Type B pancreatic cell (in vitro differentiated cells): ENCODE measurements at regions not wholly inside any gene's neighbourhood (a gene's known extent, or its start where the extent isn't known, plus 50 kb on each side); places are given as distances from the start of the nearest gene placed in this dataset.
"Not testable (repeated sequence)": the region's sequence is repeated elsewhere in the genome, so short reads cannot be mapped to it uniquely, and the experiment has no call there.

Source experiments
- DNase-seq: peaks from one replicate; pipeline ENCODE4 v3.0.0; 2021; ENCODE audit warnings: mixed read lengths; ENCODE audit not compliant: unreplicated experiment; ENCODE audit errors: extremely low spot score
- H3K27ac Mint-ChIP-seq: 2 replicates; pipeline ENCODE4 v1.8.0; 2021; ENCODE audit warnings: mild to moderate bottlenecking, mixed read lengths
- H3K27me3 Mint-ChIP-seq: 2 replicates; pipeline ENCODE4 v1.8.0; 2021; ENCODE audit warnings: mixed read lengths
- H3K36me3 Mint-ChIP-seq: 2 replicates; pipeline ENCODE4 v1.8.0; 2021; ENCODE audit warnings: mixed read lengths
- H3K4me1 Mint-ChIP-seq: one replicate; pipeline ENCODE4 v1.8.0; 2021; ENCODE audit warnings: mixed read lengths; ENCODE audit not compliant: unreplicated experiment
- H3K4me3 Mint-ChIP-seq: 2 replicates; pipeline ENCODE4 v1.8.0; 2021; ENCODE audit warnings: mild to moderate bottlenecking, mixed read lengths
- H3K9me3 Mint-ChIP-seq: 2 replicates; pipeline ENCODE4 v1.8.0; 2021; ENCODE audit warnings: mixed read lengths
- TF ChIP-seq, protein P1 (sequence below): fragments of 200-600 bp; sonication (generic); conservative IDR thresholded peaks from 2 replicates; pipeline ENCODE4 v1.5.0; 2021; ENCODE audit warnings: antibody characterized with exemption, mild to moderate bottlenecking

DNA sequence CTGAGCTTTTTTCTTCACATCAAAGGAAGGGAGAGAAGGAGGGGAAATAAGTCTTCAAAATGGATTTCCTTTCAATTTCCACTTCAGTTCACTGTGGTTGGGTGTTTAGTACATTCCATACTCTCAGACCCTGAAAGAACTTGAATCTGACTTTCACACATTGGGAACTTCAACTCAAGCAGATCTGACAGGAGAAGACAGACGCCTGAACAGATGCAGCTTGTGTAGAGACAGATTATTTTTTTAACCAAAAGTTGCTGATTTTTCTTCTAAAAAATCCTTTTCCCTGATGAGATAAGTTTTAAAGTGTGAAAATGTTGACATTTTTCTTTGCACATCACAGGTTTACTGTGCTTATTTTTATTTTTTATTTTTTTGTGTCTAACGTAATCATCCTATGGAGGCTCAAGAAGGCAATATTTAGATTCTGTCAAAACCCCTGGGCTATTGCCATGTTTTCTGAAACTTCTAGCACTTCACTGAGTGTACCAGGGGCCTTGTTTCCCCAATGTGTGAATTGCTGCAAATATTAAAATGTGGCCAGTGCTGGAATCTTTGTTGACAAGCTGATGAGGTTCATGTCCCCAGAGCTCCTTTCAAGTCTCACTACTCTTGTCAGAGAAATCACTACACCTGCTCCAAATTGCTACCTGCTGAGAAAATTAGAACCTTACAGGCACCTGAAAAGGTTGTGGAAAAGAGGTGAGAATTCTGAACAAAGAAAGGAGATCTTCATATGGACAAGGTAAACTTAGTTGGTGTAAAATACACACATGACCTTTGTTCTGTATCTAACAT lies 214.8 kb upstream of the BTBD3 start:
- Mint-ChIP-seq H3K9me3 (peaks cover 7% of the 10 kb centered on the region), H3K27ac (no peak overlapping the region), H3K36me3 (no peaks in the 10 kb centered on the region), H3K4me3 (no peak overlapping the region), H3K4me1 (peaks cover 3% of the 10 kb centered on the region), H3K27me3 (no peaks in the 10 kb centered on the region)
- TF ChIP-seq, protein P1, sequence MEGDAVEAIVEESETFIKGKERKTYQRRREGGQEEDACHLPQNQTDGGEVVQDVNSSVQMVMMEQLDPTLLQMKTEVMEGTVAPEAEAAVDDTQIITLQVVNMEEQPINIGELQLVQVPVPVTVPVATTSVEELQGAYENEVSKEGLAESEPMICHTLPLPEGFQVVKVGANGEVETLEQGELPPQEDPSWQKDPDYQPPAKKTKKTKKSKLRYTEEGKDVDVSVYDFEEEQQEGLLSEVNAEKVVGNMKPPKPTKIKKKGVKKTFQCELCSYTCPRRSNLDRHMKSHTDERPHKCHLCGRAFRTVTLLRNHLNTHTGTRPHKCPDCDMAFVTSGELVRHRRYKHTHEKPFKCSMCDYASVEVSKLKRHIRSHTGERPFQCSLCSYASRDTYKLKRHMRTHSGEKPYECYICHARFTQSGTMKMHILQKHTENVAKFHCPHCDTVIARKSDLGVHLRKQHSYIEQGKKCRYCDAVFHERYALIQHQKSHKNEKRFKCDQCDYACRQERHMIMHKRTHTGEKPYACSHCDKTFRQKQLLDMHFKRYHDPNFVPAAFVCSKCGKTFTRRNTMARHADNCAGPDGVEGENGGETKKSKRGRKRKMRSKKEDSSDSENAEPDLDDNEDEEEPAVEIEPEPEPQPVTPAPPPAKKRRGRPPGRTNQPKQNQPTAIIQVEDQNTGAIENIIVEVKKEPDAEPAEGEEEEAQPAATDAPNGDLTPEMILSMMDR, result no peak
- DNase-seq, result no peak

DNA sequence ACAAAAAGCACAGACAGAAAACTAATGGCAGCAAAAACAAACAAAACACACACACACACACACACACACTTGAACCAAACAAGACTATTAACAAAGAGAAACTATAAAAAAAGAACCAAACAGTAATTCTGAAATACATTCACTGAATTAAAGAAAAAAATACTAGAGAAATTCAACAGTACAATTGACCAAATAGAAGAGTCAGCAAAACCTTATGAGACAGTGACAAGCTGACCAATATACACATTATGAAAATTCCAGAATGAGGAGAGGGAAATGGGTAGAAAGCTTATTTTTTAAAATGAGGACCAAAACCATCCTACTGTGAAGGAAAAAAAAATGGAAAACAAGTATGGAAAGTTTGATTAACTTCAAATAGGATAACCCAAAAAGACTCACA lies 212.2 kb upstream of the BTBD3 start:
- H3K27ac Mint-ChIP-seq, result no peak overlapping the region
- no peaks in the 10 kb centered on the region for H3K36me3 Mint-ChIP-seq
- TF ChIP-seq, protein P1, result no peak
- no peak for DNase-seq
- H3K9me3 Mint-ChIP-seq, result peaks cover 16% of the 10 kb centered on the region
- H3K4me1 Mint-ChIP-seq, result peaks cover 6% of the 10 kb centered on the region
- no peaks in the 10 kb centered on the region for H3K27me3 Mint-ChIP-seq
- no peak overlapping the region for H3K4me3 Mint-ChIP-seq

DNA sequence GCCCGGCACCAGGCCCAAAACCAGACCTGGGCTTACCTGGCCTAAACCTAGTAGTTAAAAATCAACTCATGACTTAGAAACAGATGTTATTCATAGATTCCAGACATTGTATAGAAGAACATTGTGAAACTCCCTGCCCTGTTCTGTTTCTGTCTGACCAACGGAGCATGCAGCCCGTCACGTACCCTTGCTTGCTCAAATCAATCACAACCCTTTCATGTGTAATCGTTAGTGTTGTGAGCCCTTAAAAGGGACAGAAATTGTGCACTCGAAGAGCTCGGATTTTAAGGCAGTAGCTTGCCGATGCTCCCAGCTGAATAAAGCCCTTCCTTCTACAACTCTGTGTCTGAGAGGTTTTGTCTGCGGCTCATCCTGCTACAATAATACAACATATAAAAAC lies 209.5 kb upstream of the BTBD3 start:
- H3K4me3 Mint-ChIP-seq, H3K27me3 Mint-ChIP-seq, H3K4me1 Mint-ChIP-seq, H3K36me3 Mint-ChIP-seq, H3K27ac Mint-ChIP-seq, DNase-seq: not testable (repeated sequence)
- H3K9me3 Mint-ChIP-seq, result peaks cover 20% of the 10 kb centered on the region

DNA sequence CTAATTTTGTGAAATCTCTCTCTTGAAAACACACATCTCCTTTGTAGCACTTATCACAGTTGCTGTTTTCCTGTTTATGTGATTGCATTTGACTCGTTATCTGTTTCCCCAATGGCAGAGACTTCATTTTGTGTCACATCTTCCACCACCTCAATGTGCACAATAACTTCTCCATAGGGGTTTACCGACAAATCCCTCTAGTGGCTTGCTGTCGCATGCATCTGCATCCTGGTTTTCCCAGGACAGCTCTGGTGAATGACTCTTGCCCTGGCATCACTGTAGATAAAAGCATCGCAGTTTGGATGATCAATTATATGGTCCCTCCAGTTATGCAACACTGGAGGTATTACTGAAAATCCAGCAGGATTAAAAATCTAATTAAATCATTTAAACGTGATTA lies 206.5 kb upstream of the BTBD3 start:
- H3K4me3 Mint-ChIP-seq, result no peak overlapping the region
- TF ChIP-seq, protein P1, result no peak
- DNase-seq, result no peak
- H3K36me3 Mint-ChIP-seq, result no peaks in the 10 kb centered on the region
- H3K27me3 Mint-ChIP-seq, result no peaks in the 10 kb centered on the region
- peaks cover 16% of the 10 kb centered on the region for H3K9me3 Mint-ChIP-seq
- H3K4me1 Mint-ChIP-seq, result peaks cover 17% of the 10 kb centered on the region
- no peak overlapping the region for H3K27ac Mint-ChIP-seq

DNA sequence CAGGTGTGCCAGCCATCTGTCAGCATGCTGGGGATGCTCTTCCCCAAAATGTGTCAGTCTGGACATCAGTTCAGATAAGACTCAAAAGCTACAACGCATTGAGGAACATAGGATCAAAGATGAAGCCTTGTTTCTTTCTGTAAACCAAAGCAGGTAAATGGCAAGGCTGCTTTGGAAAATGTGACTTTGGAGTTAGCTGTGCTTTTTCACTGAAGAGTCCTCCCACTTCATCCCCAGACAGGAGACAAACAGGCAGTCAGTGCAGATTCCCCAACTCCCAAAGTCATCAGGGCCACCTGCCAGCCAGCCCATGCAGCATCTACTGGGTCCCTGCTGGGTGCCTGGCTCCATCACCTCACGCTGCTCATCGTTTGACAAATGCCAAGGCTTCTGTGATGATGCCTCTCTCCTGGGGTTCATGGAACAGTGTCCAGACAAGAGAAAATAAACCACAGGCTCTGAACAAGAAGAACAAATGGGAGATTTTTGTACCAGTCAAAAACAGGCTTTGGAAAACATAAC lies 205.0 kb upstream of the BTBD3 start:
- Mint-ChIP-seq H3K4me3 (no peak overlapping the region), H3K9me3 (peaks cover 17% of the 10 kb centered on the region), H3K27ac (no peak overlapping the region), H3K27me3 (no peaks in the 10 kb centered on the region), H3K4me1 (peaks cover 20% of the 10 kb centered on the region), H3K36me3 (no peaks in the 10 kb centered on the region)
- TF ChIP-seq, protein P1, result no peak
- DNase-seq, result no peak

DNA sequence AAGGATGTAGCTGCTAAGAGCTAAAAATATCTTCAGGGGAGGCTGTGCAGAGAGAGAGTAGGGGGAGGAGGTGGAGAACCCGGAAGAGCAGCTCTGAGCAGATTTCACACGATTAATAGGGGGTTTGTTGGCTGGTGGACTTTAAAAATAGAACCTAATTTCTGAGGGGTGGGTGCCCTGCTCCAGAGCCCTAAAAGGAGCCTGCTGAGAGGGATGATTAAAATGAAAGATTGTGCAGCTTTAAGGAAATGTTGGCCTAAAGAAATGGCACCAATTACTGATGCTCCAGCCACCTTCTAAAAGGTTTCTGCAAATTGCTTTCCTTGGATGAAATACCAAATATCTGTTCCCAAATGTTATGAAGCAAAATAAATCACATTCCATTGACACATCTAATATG lies 202.8 kb upstream of the BTBD3 start:
- no peak overlapping the region for H3K27ac Mint-ChIP-seq
- no peaks in the 10 kb centered on the region for H3K36me3 Mint-ChIP-seq
- no peaks in the 10 kb centered on the region for H3K27me3 Mint-ChIP-seq
- peaks cover 16% of the 10 kb centered on the region for H3K4me1 Mint-ChIP-seq
- no peak overlapping the region for H3K4me3 Mint-ChIP-seq
- TF ChIP-seq, protein P1, result no peak
- peaks cover 9% of the 10 kb centered on the region for H3K9me3 Mint-ChIP-seq
- no peak for DNase-seq
